DOHH2 (cell line): ENCODE measurements at regions not wholly inside any gene's neighbourhood (a gene's known extent, or its start where the extent isn't known, plus 50 kb on each side); places are given as distances from the start of the nearest gene placed in this dataset.

Experiments
- H3F3A ChIP-seq: fragments of 200-600 bp; sonication (generic), shearing (Covaris generic); 2 replicates; pipeline ENCODE4 v1.6.0; 2016; ENCODE audit warnings: antibody characterized with exemption, mild to moderate bottlenecking; ENCODE audit not compliant: control insufficient read depth, insufficient read depth
- H3K27ac ChIP-seq: fragments of 200-600 bp; sonication (generic); 2 replicates; pipeline ENCODE4 v1.5.1; 2014; ENCODE audit warnings: low read depth, mild to moderate bottlenecking, low read length, moderate library complexity
- H3K27me3 ChIP-seq: fragments of 200-600 bp; sonication (generic); 2 replicates; pipeline ENCODE4 v1.6.1; 2014; ENCODE audit warnings: mild to moderate bottlenecking, low read length, mixed read lengths; ENCODE audit not compliant: control insufficient read depth
- H3K36me3 ChIP-seq: fragments of 200-600 bp; sonication (generic); 2 replicates; pipeline ENCODE4 v1.6.1; 2014; ENCODE audit warnings: mild to moderate bottlenecking, low read length, moderate library complexity, mixed read lengths; ENCODE audit not compliant: control insufficient read depth
- H3K4me1 ChIP-seq: fragments of 200-600 bp; sonication (generic); 2 replicates; pipeline ENCODE4 v1.6.1; 2014; ENCODE audit warnings: mild to moderate bottlenecking, low read length, mixed read lengths; ENCODE audit not compliant: control insufficient read depth
- H3K4me2 ChIP-seq: fragments of 200-600 bp; sonication (generic); 2 replicates; pipeline ENCODE4 v1.6.0; 2014; ENCODE audit warnings: mild to moderate bottlenecking, low read length, moderate library complexity
- H3K4me3 ChIP-seq: fragments of 200-600 bp; sonication (generic); 2 replicates; pipeline ENCODE4 v1.5.1; 2014; ENCODE audit warnings: mild to moderate bottlenecking, low read length, mixed read lengths
- H3K79me2 ChIP-seq: fragments of 200-600 bp; sonication (generic); 2 replicates; pipeline ENCODE4 v1.6.1; 2014; ENCODE audit warnings: mild to moderate bottlenecking, low read length, mixed read lengths; ENCODE audit not compliant: control insufficient read depth
- H3K9me2 ChIP-seq: fragments of 200-600 bp; sonication (generic); replicated peaks from 2 replicates; pipeline ENCODE4 v1.6.1; 2014; ENCODE audit warnings: mild to moderate bottlenecking, low read length, mixed read lengths; ENCODE audit not compliant: control insufficient read depth
- H3K9me3 ChIP-seq: fragments of 200-600 bp; sonication (generic); 2 replicates; pipeline ENCODE4 v1.6.1; 2014; ENCODE audit warnings: antibody characterized with exemption, low read length, mixed read lengths; ENCODE audit not compliant: control insufficient read depth, insufficient read depth
- H4K20me1 ChIP-seq: fragments of 200-600 bp; sonication (generic); 2 replicates; pipeline ENCODE4 v1.6.0; 2014; ENCODE audit warnings: low read depth, mild to moderate bottlenecking, antibody characterized with exemption, low read length, moderate library complexity; ENCODE audit not compliant: control insufficient read depth, insufficient read depth
- EZH2phosphoT487 ChIP-seq: fragments of 200-600 bp; sonication (generic); IDR thresholded peaks from 2 replicates; pipeline ENCODE4 v1.6.1; 2017; ENCODE audit warnings: borderline replicate concordance, mild to moderate bottlenecking, antibody characterized with exemption, low read length, moderate library complexity, mixed read lengths
- TF ChIP-seq, protein P1 (sequence below): fragments of 200-600 bp; sonication (generic); IDR thresholded peaks from one replicate; pipeline ENCODE4 v1.5.1; 2014; ENCODE audit warnings: antibody characterized with exemption, mild to moderate bottlenecking, low read depth, low read length; ENCODE audit not compliant: poor library complexity, severe bottlenecking

DNA sequence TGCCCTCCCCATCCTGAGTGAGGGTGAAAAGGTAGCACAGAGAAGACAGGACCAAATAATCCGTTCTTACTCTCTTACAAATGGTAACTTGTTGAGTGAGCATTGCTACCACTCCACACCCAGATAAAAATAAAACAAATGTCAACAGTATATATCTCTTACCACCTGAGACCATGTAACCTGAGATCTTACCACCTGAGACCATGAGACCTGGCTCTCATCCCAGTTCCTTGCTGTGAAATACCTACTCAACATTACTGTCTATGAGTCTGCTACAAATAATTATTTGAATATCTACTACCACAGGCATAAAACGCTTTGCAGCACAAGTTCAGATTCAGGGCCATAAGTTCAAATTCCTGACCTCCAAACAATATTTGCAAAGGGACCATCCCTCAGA, 234.7 kb downstream of the C1D start:
- Histone ChIP-seq H3K79me2 (no peaks in the 10 kb centered on the region), H3K4me2 (no peak overlapping the region), H3K27me3 (no peaks in the 10 kb centered on the region), H3K9me2 (no peaks in the 10 kb centered on the region), H3F3A (peaks cover 12% of the 10 kb centered on the region), H4K20me1 (no peaks in the 10 kb centered on the region), H3K9me3 (peaks cover 6% of the 10 kb centered on the region; the same call in 1 of the 2 replicates), H3K4me1 (peaks cover 36% of the 10 kb centered on the region), H3K4me3 (no peak overlapping the region), H3K36me3 (0 out of 2 replicates have a peak, but pooled peaks cover 4% of the 10 kb centered on the region), H3K27ac (no peak overlapping the region)
- no peak for TF ChIP-seq EZH2phosphoT487
- TF ChIP-seq, protein P1, sequence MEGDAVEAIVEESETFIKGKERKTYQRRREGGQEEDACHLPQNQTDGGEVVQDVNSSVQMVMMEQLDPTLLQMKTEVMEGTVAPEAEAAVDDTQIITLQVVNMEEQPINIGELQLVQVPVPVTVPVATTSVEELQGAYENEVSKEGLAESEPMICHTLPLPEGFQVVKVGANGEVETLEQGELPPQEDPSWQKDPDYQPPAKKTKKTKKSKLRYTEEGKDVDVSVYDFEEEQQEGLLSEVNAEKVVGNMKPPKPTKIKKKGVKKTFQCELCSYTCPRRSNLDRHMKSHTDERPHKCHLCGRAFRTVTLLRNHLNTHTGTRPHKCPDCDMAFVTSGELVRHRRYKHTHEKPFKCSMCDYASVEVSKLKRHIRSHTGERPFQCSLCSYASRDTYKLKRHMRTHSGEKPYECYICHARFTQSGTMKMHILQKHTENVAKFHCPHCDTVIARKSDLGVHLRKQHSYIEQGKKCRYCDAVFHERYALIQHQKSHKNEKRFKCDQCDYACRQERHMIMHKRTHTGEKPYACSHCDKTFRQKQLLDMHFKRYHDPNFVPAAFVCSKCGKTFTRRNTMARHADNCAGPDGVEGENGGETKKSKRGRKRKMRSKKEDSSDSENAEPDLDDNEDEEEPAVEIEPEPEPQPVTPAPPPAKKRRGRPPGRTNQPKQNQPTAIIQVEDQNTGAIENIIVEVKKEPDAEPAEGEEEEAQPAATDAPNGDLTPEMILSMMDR: no peak

DNA sequence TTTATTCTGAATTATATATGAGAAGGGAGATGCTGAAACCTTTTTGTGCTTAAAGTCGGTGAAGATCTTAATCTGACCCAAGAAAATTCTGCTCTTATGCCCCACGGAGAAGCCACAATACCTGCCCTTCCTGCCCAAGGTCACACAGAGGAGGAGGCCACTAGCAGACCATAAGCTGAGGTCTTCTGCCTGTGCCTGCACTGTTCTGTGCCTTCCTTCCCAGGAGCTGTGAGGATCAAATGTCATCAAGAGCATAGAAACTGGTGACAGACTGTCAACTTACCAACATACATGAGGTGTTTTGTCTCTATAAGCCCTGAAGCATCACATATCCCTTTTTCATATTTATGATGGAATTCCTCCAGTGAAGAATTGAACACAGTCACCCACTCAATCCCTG, 233.3 kb downstream of the C1D start:
- Histone ChIP-seq H3K4me3 (no peak overlapping the region), H3F3A (peaks cover 12% of the 10 kb centered on the region), H3K4me1 (peaks cover 25% of the 10 kb centered on the region), H3K27me3 (no peaks in the 10 kb centered on the region), H3K27ac (no peak overlapping the region), H3K9me3 (peaks cover 6% of the 10 kb centered on the region; the same call in 1 of the 2 replicates), H4K20me1 (no peaks in the 10 kb centered on the region), H3K9me2 (no peaks in the 10 kb centered on the region), H3K79me2 (no peaks in the 10 kb centered on the region), H3K4me2 (no peak overlapping the region), H3K36me3 (0 out of 2 replicates have a peak, but pooled peaks cover 4% of the 10 kb centered on the region)
- TF ChIP-seq, protein P1: no peak
- no peak for TF ChIP-seq EZH2phosphoT487

DNA sequence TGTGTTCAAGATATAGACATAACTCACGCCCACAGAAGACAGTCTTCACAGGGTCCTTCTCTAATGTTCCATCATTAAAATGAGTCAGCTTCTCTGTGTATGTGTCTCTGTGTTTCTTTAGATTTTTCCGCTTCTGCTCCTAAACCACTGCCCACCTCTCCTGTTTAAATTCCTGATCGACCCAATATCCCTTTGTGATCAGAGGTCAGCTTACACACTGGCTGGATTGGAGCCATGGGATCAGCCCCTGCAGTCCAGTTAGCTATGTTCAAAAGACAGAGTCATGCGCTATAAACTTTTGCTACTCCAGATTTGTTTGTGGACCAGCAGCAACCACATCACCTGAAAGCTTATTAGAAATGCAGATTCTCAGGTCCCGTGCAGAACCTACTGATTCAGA, 229.2 kb downstream of the C1D start:
- Histone ChIP-seq H4K20me1 (no peaks in the 10 kb centered on the region), H3K9me2 (no peaks in the 10 kb centered on the region), H3K36me3 (no peaks in the 10 kb centered on the region), H3K27me3 (no peaks in the 10 kb centered on the region), H3K4me1 (peaks cover 24% of the 10 kb centered on the region), H3K27ac (no peak overlapping the region), H3F3A (no peaks in the 10 kb centered on the region), H3K9me3 (no peaks in the 10 kb centered on the region; the same call in 1 of the 2 replicates), H3K79me2 (no peaks in the 10 kb centered on the region), H3K4me2 (no peak overlapping the region), H3K4me3 (no peak overlapping the region)
- no peak for TF ChIP-seq EZH2phosphoT487
- TF ChIP-seq, protein P1: no peak
